ENCODE measurements at regions not wholly inside any gene's neighbourhood (a gene's known extent, or its start where the extent isn't known, plus 50 kb on each side); places are given as distances from the start of the nearest gene placed in this dataset.

DNA sequence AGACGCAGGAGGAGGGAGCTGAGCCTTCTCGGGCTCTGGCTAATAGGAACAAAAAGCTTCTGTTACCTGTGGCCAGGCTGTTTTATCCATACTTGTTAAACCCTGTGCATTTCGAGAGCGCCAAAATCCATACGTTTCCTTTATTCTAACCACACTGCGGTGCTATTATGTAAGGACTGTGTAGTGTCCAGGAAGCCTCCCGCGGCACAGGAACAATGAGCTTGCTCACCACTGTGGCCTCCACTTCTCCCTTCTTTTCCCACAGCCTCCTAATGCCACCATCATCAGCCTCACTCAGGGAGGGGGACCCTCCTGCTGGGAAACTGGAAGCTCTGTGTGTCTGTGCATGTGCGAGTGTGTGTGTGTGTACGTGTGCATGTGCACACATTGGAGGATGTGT, 268.5 kb downstream of the HAUS1 start:
- TF ChIP-seq, protein P1, sequence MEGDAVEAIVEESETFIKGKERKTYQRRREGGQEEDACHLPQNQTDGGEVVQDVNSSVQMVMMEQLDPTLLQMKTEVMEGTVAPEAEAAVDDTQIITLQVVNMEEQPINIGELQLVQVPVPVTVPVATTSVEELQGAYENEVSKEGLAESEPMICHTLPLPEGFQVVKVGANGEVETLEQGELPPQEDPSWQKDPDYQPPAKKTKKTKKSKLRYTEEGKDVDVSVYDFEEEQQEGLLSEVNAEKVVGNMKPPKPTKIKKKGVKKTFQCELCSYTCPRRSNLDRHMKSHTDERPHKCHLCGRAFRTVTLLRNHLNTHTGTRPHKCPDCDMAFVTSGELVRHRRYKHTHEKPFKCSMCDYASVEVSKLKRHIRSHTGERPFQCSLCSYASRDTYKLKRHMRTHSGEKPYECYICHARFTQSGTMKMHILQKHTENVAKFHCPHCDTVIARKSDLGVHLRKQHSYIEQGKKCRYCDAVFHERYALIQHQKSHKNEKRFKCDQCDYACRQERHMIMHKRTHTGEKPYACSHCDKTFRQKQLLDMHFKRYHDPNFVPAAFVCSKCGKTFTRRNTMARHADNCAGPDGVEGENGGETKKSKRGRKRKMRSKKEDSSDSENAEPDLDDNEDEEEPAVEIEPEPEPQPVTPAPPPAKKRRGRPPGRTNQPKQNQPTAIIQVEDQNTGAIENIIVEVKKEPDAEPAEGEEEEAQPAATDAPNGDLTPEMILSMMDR (IDR thresholded peaks at IDR 0.05), result no peak
- TF ChIP-seq POLR2A (IDR thresholded peaks at IDR 0.05), result no peak
- TF ChIP-seq EP300 (IDR thresholded peaks at IDR 0.05), result no peak

Data from tibial nerve (tissue), 4 donors.